Esophagus squamous epithelium (tissue), 5 donors: ENCODE measurements at regions not wholly inside any gene's neighbourhood (a gene's known extent, or its start where the extent isn't known, plus 50 kb on each side); places are given as distances from the start of the nearest gene placed in this dataset.
A peak's percentile ranks its signal among the peaks of the same experiment; 100 is the strongest.

Experiments
- DNase-seq: peaks from one replicate; lab custom pipeline; 2025; lab: John Stamatoyannopoulos, UW
- H3K27ac ChIP-seq, 4 donors: fragments of 200-600 bp; sonication (generic); one replicate each; pipeline ENCODE4 v1.5.1; 2016 to 2019; ENCODE audit warnings: mild to moderate bottlenecking in 1 of 4
- H3K27me3 ChIP-seq, 4 donors: fragments of 200-600 bp; sonication (generic); 1 replicate in 3 of 4; 2 replicates in 1 of 4; pipeline versions ENCODE4 v1.5.1 to v1.6.0; 2017 to 2021; ENCODE audit warnings: antibody characterized with exemption in 1 of 4
- H3K36me3 ChIP-seq, 3 donors: fragments of 200-600 bp; sonication (generic); one replicate each; pipeline ENCODE4 v1.5.1; 2016 to 2019
- H3K4me1 ChIP-seq, 3 donors: fragments of 200-600 bp; sonication (generic); one replicate each; pipeline ENCODE4 v1.5.1; 2017 to 2019
- H3K4me3 ChIP-seq, 4 donors: fragments of 200-600 bp; sonication (generic); 1 replicate in 3 of 4; 2 replicates in 1 of 4; pipeline ENCODE4 v1.5.1; 2016 to 2019; ENCODE audit warnings: mild to moderate bottlenecking in 2 of 4, moderate library complexity in 1 of 4
- H3K9me3 ChIP-seq, 3 donors: fragments of 200-600 bp; sonication (generic); one replicate each; pipeline ENCODE4 v1.5.1; 2016 to 2019
- CTCF ChIP-seq, 6 experiments: fragments of 450-650 bp in 4 of 6; fragments of 200-600 bp in 2 of 6; sonication (generic) in 2 of 6; IDR thresholded peaks; one replicate each; pipeline ENCODE4 v1.5.1; 2016 to 2019; ENCODE audit warnings: antibody characterized with exemption in 6 of 6, mild to moderate bottlenecking in 4 of 6, moderate library complexity in 4 of 6
- POLR2A ChIP-seq, 4 donors: fragments of 450-650 bp; IDR thresholded peaks; one replicate each; pipeline ENCODE4 v1.6.1; 2017; ENCODE audit warnings: antibody characterized with exemption in 4 of 4, mild to moderate bottlenecking in 4 of 4, moderate library complexity in 3 of 4
- WGBS, 2 donors: methylation state at CpG; one replicate each; pipeline ENCODE4 v1.1.5; 2018; 5-methylcytosine and 5-hydroxymethylcytosine counted together
- intact Hi-C: fragments of 100-400 bp; cut with DNase I; formaldehyde crosslinking; loops from one replicate; pipeline ENCODE4 v1.15.0; 2022
- donor health status: DM: yes; HTN: yes; CAD: no.

GRCh38 chr12:82635263-82635662 lies 51.4 kb upstream of the TMTC2 start:
- Histone ChIP-seq H3K4me1 (peaks cover 0 to 3% (median 0%) of the 10 kb centered on the region in 3 donors), H3K4me3 (no peak overlapping the region), H3K36me3 (no peaks in the 10 kb centered on the region), H3K27me3 (no peaks in the 10 kb centered on the region), H3K9me3 (peaks cover 0 to 4% (median 0%) of the 10 kb centered on the region in 3 donors), H3K27ac (peak overlapping the region in 2 of 4 donors; percentile 42 to 59)
- intact Hi-C loops = no loop called here
- DNase-seq = no peak
- TF ChIP-seq CTCF (IDR thresholded peaks at IDR 0.05) = no peak
- no peak for TF ChIP-seq POLR2A (IDR thresholded peaks at IDR 0.05)
- 79 to 81% methylated on average over 7 of the region's 9 CpGs for WGBS, 2 donors
